IPS-20b (cell line): ENCODE measurements at regions not wholly inside any gene's neighbourhood (a gene's known extent, or its start where the extent isn't known, plus 50 kb on each side); places are given as distances from the start of the nearest gene placed in this dataset.
A peak's percentile ranks its signal among the peaks of the same experiment; 100 is the strongest.
"Not testable (repeated sequence)": the region's sequence is repeated elsewhere in the genome, so short reads cannot be mapped to it uniquely, and the experiment has no call there.

ENCODE experiments used
- H3K27ac ChIP-seq: one replicate; pipeline ENCODE4 v1.5.1; 2013; ENCODE audit warnings: low read length
- H3K27me3 ChIP-seq: 2 replicates; pipeline ENCODE4 v1.6.1; 2013; ENCODE audit warnings: mild to moderate bottlenecking, low read length, inconsistent platforms; ENCODE audit not compliant: insufficient read depth
- H3K36me3 ChIP-seq: 2 replicates; pipeline ENCODE4 v1.6.1; 2013; ENCODE audit warnings: low read depth, mild to moderate bottlenecking, inconsistent platforms, low read length, moderate library complexity; ENCODE audit not compliant: insufficient read depth
- H3K4me1 ChIP-seq: 2 replicates; pipeline ENCODE4 v1.6.1; 2013; ENCODE audit warnings: mild to moderate bottlenecking, control low read depth, inconsistent platforms, low read length, moderate library complexity; ENCODE audit not compliant: insufficient read depth
- H3K4me3 ChIP-seq: 2 replicates; pipeline ENCODE4 v1.5.1; 2013; ENCODE audit warnings: mild to moderate bottlenecking, low read length, inconsistent platforms
- H3K9ac ChIP-seq: 2 replicates; pipeline ENCODE4 v1.6.1; 2013; ENCODE audit warnings: low read depth, mild to moderate bottlenecking, inconsistent platforms, low read length, moderate library complexity
- H3K9me3 ChIP-seq: 2 replicates; pipeline ENCODE4 v1.6.1; 2013; ENCODE audit warnings: mild to moderate bottlenecking, low read depth, low read length, inconsistent platforms; ENCODE audit not compliant: insufficient read depth

DNA sequence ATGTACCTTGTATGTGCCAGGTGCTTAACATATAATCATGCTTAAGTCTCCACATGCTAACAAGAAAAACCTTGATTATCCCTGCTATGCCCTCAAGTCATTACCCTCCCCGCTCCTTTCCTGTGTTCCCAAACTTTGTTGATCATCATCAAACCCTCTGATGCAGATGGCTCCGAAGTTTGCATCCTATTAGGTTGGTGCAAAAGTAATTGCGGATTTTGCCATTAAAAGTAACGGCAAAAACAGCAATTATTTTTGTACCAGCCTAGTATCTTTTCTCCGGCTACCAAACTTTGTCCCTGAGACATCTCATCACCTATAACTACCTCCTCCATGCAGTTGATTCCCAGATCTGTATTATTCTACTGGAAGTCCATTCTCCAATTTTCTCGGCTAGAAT is 142.6 kb downstream of the OTOP1 start:
- not testable (repeated sequence) for H3K4me1 ChIP-seq, H3K4me3 ChIP-seq, H3K9me3 ChIP-seq, H3K36me3 ChIP-seq, H3K27ac ChIP-seq, H3K9ac ChIP-seq, H3K27me3 ChIP-seq

DNA sequence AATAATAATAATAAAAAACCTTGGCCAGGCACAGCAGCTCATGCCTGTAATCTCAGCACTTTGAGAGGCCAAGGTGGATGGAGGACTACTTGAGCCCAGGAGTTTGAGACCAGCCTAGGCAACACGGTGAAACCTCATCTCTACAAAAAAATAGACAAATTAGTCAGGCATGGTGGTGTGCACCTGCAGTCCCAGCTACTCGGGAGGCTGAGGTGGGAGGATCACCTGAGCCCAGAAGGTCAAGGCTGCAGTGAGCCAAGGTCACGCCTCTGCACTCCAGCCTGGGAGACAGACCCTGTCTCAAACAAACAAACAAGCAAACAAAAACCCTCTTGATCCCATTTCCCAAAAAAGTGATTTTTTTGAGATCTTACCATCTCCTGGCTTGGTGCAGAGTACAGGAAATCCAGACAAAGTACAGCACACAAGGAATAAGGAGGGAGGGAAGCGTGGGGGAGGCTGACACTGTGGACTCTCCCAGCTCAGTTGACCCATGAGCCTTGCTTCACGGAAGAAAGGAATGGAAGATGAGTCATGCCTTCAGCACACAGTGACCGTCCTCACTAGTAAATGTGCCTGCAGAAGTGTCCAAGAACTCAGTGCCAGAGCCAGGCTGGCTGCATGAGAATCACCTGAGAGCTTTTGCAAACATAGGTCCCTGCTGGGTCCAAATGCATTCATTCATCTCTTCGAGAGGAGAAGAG is 136.9 kb downstream of the OTOP1 start:
- not testable (repeated sequence) for H3K27me3 ChIP-seq, H3K4me3 ChIP-seq, H3K9ac ChIP-seq, H3K9me3 ChIP-seq, H3K36me3 ChIP-seq, H3K27ac ChIP-seq, H3K4me1 ChIP-seq

DNA sequence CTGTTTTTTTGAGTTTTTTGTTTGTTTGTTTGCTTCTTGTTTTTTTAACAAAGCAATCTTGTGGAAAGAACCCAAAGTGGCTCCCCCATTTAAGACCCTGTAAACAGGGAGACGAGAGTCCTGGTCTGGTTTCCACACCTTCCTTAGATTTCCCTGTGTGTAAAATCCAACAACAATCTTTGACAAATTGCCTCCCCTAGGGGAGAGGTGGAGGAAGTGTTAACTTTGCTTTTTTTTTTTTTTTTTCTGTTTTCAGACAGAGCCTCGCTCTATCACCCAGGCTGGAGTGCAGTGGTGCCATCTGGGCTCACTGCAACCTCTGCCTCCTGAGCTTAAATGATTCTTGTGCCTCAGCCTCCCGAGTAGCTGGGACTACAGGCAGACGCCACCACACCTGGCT is 136.0 kb downstream of the OTOP1 start:
- H3K27me3 ChIP-seq, H3K27ac ChIP-seq, H3K4me3 ChIP-seq, H3K36me3 ChIP-seq, H3K9ac ChIP-seq, H3K9me3 ChIP-seq, H3K4me1 ChIP-seq: not testable (repeated sequence)

DNA sequence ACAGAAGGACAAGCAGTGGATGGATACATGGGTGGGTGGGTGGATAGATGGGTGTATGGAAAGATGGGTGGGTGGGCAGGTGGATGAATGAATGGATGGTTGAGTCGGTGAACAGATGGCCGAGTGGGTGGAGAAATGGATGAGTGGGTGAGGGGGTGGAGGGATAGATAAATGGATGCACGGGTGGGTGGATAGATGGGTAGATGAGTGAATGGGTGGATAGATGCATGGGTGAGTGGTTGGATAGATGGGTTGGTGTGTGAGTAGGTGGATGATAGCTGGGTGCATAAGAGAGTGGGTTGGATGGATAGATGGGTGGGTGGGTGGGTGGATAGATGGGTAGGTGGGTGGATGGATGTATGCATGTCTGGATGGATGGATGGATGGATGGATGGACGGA is 134.6 kb downstream of the OTOP1 start:
- H3K9ac ChIP-seq, H3K4me3 ChIP-seq, H3K9me3 ChIP-seq, H3K4me1 ChIP-seq, H3K27me3 ChIP-seq, H3K27ac ChIP-seq, H3K36me3 ChIP-seq: not testable (repeated sequence)

DNA sequence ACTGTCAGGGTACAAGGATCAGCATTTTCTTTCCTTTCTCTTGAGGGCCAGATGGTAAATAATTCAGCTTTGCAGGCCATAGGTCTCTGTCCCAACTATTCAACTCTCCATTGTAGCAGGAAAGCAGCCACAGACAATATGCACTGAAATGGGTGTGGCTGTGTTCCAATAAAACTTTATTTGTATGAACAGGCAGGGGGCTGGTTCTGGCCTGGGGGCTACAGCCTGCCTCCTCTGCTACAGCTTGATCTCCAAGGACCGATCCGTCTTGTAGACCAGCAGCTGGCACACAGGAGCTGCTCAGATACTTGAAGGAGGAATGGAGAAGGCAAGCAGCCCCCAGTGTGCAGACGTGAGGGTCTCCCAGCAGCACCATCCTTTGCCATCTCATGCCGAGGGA is 127.1 kb downstream of the OTOP1 start:
- not testable (repeated sequence) for H3K36me3 ChIP-seq, H3K4me3 ChIP-seq, H3K27me3 ChIP-seq, H3K4me1 ChIP-seq, H3K27ac ChIP-seq, H3K9ac ChIP-seq, H3K9me3 ChIP-seq

DNA sequence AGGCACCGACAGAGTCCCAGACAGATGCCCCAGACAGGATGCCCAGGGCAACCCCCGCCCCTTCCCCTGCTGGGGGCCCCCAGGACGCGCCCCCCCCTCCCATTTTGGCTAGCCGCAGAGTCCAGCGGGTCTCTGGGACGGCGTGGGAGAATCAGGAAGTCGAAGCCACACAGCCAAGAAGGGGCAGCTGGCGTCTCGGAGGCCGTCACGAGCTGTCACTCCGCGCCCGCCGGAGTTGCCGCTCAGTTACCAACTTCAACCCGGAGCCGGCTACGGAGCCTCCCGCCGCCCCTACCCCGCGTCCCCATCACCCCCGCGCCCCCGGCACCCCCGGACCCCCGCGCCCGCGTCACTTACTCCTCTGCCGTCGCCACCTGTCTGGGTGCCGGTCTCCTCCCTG is 119.8 kb downstream of the OTOP1 start:
- H3K9me3 ChIP-seq, H3K36me3 ChIP-seq, H3K9ac ChIP-seq, H3K27ac ChIP-seq, H3K4me1 ChIP-seq, H3K4me3 ChIP-seq: not testable (repeated sequence)
- peaks cover 35% of the 10 kb centered on the region for H3K27me3 ChIP-seq

DNA sequence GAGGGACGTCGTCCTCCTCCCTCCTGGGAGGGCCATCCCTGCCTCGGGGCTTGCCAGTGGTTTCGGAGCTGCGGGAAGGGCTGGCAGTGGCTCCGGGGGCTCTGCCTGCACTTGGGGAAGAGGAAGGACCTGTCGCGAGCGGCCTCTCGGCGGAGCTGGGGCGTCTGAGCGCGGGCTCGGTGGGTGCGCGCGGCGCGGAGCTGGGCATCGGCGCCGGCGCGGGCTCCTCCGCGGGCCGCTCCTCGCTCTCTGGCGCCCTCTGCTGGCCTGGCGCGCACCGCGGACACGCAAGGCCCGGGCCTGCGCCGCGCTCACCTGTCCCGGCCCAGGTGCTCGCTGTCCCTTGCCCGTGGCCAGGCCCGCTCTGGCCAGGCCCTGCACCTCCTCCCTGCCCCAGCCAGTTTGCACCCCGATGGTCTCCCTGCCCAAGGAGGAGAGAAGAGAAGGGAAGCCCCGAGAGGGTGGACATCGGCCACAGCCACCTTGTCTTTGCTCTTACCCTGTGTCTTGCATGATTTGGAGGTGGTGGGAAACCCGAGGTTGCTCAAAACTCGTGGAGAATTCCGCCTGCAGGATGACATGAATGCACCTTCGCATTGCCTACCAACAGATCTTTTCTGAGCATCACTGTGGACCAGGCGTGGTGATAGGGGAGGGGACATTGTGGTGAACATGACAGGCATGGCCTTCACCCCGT is 119.2 kb downstream of the OTOP1 start:
- H3K36me3 ChIP-seq, H3K27ac ChIP-seq, H3K9ac ChIP-seq, H3K4me1 ChIP-seq, H3K9me3 ChIP-seq: not testable (repeated sequence)
- peak overlapping the region; percentile 59; the same call in 1 of the 2 replicates for H3K4me3 ChIP-seq
- H3K27me3 ChIP-seq, result peaks cover 35% of the 10 kb centered on the region

DNA sequence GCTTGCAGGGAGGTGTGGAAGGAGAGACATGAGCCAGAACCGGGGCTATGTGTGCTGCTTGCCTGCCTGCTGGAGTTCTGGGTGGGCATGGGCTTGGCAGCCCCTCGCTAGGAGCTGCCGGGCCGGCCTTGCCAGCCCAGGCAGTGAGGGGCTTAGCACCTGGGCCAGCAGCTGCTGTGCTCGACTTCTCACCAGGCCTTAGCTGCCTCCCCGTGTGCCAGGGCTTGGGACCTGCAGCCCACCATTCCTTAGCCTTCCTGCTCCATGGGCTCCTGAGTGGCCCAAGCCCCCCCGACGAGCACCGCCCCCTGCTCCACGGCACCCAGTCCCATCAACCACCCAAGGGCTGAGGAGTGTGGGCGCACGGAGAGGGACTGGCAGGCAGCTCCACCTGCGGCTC is 111.3 kb downstream of the OTOP1 start:
- H3K4me3 ChIP-seq, H3K27me3 ChIP-seq, H3K9me3 ChIP-seq, H3K4me1 ChIP-seq, H3K36me3 ChIP-seq, H3K27ac ChIP-seq, H3K9ac ChIP-seq: not testable (repeated sequence)

DNA sequence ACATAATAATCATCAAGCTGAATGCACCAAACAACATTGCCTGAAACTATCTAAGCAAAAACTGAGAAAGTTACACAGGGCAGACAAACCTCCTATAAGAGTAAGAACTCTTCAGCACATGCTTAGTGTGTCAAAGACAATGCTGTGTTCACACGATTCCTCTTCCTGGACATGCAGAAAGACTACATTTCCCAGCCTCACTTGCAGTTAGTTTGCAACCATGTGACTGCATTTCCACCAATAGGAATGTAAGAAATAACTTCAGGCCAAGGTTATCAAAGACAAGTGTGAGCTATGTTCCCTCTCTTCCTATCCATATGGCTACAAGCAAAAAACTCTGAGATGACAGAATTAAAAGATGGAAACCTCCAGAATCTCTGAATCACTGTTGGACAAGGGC is 109.8 kb downstream of the OTOP1 start:
- H3K9me3 ChIP-seq, H3K27ac ChIP-seq, H3K27me3 ChIP-seq, H3K9ac ChIP-seq, H3K36me3 ChIP-seq, H3K4me3 ChIP-seq, H3K4me1 ChIP-seq: not testable (repeated sequence)

DNA sequence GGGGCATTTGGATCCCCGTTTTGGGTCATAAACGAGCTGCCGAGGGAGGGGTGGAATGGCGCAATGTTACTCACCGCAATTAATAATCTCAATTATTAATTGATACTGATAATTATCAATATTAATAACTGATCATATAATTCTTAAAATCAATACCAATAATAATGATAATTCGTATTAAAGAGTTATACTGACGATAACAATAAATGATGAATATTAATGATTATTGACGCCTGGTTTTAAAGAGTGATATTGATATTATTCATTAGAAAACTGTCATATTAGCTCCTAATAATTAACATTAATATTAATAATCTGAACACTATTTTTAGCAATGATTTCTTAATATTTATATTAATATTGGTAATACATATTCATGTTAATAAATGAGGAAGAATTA is 92.4 kb downstream of the OTOP1 start:
- not testable (repeated sequence) for H3K9ac ChIP-seq, H3K4me1 ChIP-seq, H3K27me3 ChIP-seq, H3K27ac ChIP-seq, H3K9me3 ChIP-seq, H3K4me3 ChIP-seq, H3K36me3 ChIP-seq

DNA sequence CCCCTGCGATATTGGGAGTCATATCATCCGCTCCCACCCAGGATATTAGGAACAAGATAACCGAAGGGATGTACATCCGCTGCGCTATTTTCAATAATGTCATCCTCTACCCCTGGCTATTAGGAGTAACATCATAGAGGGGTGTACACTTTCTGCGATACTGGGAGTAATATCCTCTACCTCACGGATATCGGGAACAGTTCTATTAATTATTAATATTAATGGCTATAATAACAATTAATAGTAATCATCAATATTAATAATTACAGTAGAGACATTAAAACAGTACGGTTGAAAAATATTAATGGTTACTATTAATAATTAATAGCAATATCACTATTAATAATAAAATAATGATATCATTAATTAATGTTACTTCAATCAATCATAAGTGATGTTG is 90.1 kb downstream of the OTOP1 start:
- H3K27ac ChIP-seq, H3K4me1 ChIP-seq, H3K9ac ChIP-seq, H3K9me3 ChIP-seq, H3K36me3 ChIP-seq, H3K27me3 ChIP-seq, H3K4me3 ChIP-seq: not testable (repeated sequence)
